Vagina (tissue), 2 donors: ENCODE measurements at regions not wholly inside any gene's neighbourhood (a gene's known extent, or its start where the extent isn't known, plus 50 kb on each side); places are given as distances from the start of the nearest gene placed in this dataset.

Source experiments
- DNase-seq, 2 donors: peaks; one replicate each; pipeline ENCODE4 v3.0.0-alpha.2; 2017; ENCODE audit errors: extremely low spot score in 2 of 2
- H3K27ac ChIP-seq: fragments of 200-600 bp; sonication (generic); one replicate; pipeline ENCODE4 v1.5.1; 2019
- H3K27me3 ChIP-seq: fragments of 200-600 bp; sonication (generic); one replicate; pipeline ENCODE4 v1.5.1; 2019
- H3K36me3 ChIP-seq, 2 donors: fragments of 200-600 bp; sonication (generic); one replicate each; pipeline ENCODE4 v1.5.1; 2017 to 2019
- H3K4me1 ChIP-seq: fragments of 200-600 bp; sonication (generic); one replicate; pipeline ENCODE4 v1.5.1; 2019
- H3K4me3 ChIP-seq, 2 donors: fragments of 200-600 bp; sonication (generic); 1 replicate in 1 of 2; 2 replicates in 1 of 2; pipeline ENCODE4 v1.5.1; 2016 to 2019
- H3K9me3 ChIP-seq: fragments of 200-600 bp; sonication (generic); one replicate; pipeline ENCODE4 v1.5.1; 2019
- CTCF ChIP-seq, 3 experiments: fragments of 450-650 bp in 2 of 3; fragments of 200-600 bp in 1 of 3; sonication (generic) in 1 of 3; IDR thresholded peaks; one replicate each; pipeline ENCODE4 v1.5.1; 2017 to 2019; ENCODE audit warnings: antibody characterized with exemption in 3 of 3, mild to moderate bottlenecking in 2 of 3, moderate library complexity in 2 of 3
- POLR2A ChIP-seq, 2 donors: fragments of 450-650 bp; IDR thresholded peaks; one replicate each; pipeline ENCODE4 v1.6.1; 2017; ENCODE audit warnings: antibody characterized with exemption in 2 of 2, mild to moderate bottlenecking in 2 of 2, moderate library complexity in 2 of 2
- POLR2AphosphoS5 ChIP-seq, 2 donors: sonication (generic); formaldehyde crosslinking; IDR thresholded peaks; one replicate each; pipeline ENCODE4 v1.9.0; 2017; ENCODE audit warnings: antibody characterized with exemption in 2 of 2, mild to moderate bottlenecking in 2 of 2, low read depth in 1 of 2; ENCODE audit not compliant: insufficient read depth in 1 of 2
- intact Hi-C: fragments of 100-400 bp; cut with DNase I; formaldehyde crosslinking; loops from one replicate; pipeline ENCODE4 v1.15.1; 2023

- intact Hi-C loops = no loop called here
These were observed 195.9 kb upstream of the TBC1D5 start for GRCh38 chr3:17938313-17938712.

GRCh38 chr3:17936736-17937480 is 194.5 kb upstream of the TBC1D5 start:
- no peak for DNase-seq
- no peaks in the 10 kb centered on the region for H3K9me3 ChIP-seq
- no peak overlapping the region for H3K4me3 ChIP-seq
- TF ChIP-seq POLR2A (IDR thresholded peaks at IDR 0.05) (no peak), CTCF (IDR thresholded peaks at IDR 0.05) (no peak), POLR2AphosphoS5 (IDR thresholded peaks at IDR 0.05; ENCODE audit: insufficient read depth in 1 of 2, low read depth in 1 of 2) (no peak)
- no peaks in the 10 kb centered on the region for H3K36me3 ChIP-seq
- H3K4me1 ChIP-seq = no peaks in the 10 kb centered on the region
- intact Hi-C loops = no loop called here
- no peak overlapping the region for H3K27ac ChIP-seq
- H3K27me3 ChIP-seq = no peaks in the 10 kb centered on the region

More at GRCh38 chr3:17938313-17938712, 195.9 kb upstream of the TBC1D5 start:
- TF ChIP-seq POLR2AphosphoS5 (IDR thresholded peaks at IDR 0.05; ENCODE audit: insufficient read depth in 1 of 2, low read depth in 1 of 2) (no peak), CTCF (IDR thresholded peaks at IDR 0.05) (no peak), POLR2A (IDR thresholded peaks at IDR 0.05) (no peak)
- no peaks in the 10 kb centered on the region for H3K4me1 ChIP-seq
- no peaks in the 10 kb centered on the region for H3K9me3 ChIP-seq
- no peak overlapping the region for H3K4me3 ChIP-seq
- H3K27me3 ChIP-seq = no peaks in the 10 kb centered on the region
- no peak for DNase-seq
- H3K27ac ChIP-seq = no peak overlapping the region
- H3K36me3 ChIP-seq = no peaks in the 10 kb centered on the region

DNA sequence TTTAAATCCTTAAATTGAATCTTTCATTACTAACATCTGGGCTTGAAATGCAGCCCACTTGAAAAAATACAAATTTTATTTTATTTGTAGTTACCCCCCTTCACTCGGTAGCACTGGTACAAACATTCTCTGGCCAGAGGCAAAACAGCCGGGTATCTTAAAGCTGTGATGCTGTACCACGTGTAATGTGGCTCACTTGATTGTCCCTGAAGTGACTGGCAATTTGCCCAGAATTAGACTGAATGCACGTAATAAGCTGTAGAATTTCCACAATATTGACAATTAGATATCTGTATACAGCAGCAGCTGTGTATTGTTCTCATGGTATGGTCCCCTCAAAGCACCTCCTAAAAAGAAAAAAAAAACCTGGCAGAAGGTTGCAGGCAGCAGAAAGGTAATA is 192.8 kb upstream of the TBC1D5 start:
- TF ChIP-seq POLR2A (IDR thresholded peaks at IDR 0.05) (no peak), POLR2AphosphoS5 (IDR thresholded peaks at IDR 0.05; ENCODE audit: insufficient read depth in 1 of 2, low read depth in 1 of 2) (no peak), CTCF (IDR thresholded peaks at IDR 0.05) (no peak)
- Histone ChIP-seq H3K27ac (no peak overlapping the region), H3K27me3 (no peaks in the 10 kb centered on the region), H3K4me1 (no peaks in the 10 kb centered on the region), H3K36me3 (no peaks in the 10 kb centered on the region), H3K4me3 (no peak overlapping the region), H3K9me3 (no peaks in the 10 kb centered on the region)
- intact Hi-C loops = no loop called here
- no peak for DNase-seq

GRCh38 chr3:17932136-17932771 is 189.8 kb upstream of the TBC1D5 start:
- intact Hi-C loops = no loop called here
- TF ChIP-seq POLR2A (IDR thresholded peaks at IDR 0.05) (no peak), CTCF (IDR thresholded peaks at IDR 0.05) (no peak), POLR2AphosphoS5 (IDR thresholded peaks at IDR 0.05; ENCODE audit: insufficient read depth in 1 of 2, low read depth in 1 of 2) (no peak)
- no peaks in the 10 kb centered on the region for H3K36me3 ChIP-seq
- no peaks in the 10 kb centered on the region for H3K27me3 ChIP-seq
- H3K27ac ChIP-seq = no peak overlapping the region
- DNase-seq = no peak
- H3K9me3 ChIP-seq = no peaks in the 10 kb centered on the region
- no peak overlapping the region for H3K4me3 ChIP-seq
- no peaks in the 10 kb centered on the region for H3K4me1 ChIP-seq

GRCh38 chr3:17931131-17931530 is 188.7 kb upstream of the TBC1D5 start:
- Histone ChIP-seq H3K27ac (no peak overlapping the region), H3K9me3 (no peaks in the 10 kb centered on the region), H3K4me3 (no peak overlapping the region), H3K36me3 (no peaks in the 10 kb centered on the region), H3K27me3 (no peaks in the 10 kb centered on the region), H3K4me1 (no peaks in the 10 kb centered on the region)
- intact Hi-C loops = no loop called here
- TF ChIP-seq POLR2A (IDR thresholded peaks at IDR 0.05) (no peak), POLR2AphosphoS5 (IDR thresholded peaks at IDR 0.05; ENCODE audit: insufficient read depth in 1 of 2, low read depth in 1 of 2) (no peak), CTCF (IDR thresholded peaks at IDR 0.05) (no peak)
- DNase-seq = no peak
